Keratinocyte (primary cell): ENCODE measurements at regions not wholly inside any gene's neighbourhood (a gene's known extent, or its start where the extent isn't known, plus 50 kb on each side); places are given as distances from the start of the nearest gene placed in this dataset.

Experiments used
- DNase-seq: peaks from one replicate; pipeline ENCODE4 v3.0.0-alpha.2; 2011; ENCODE audit warnings: low read depth, missing footprints, low spot score
- FAIRE-seq: peaks from 2 replicates; lab custom pipeline; 2011; peaks lifted over from hg19 to GRCh38; lab: Jason Lieb, UNC
- H2AFZ ChIP-seq: 2 replicates; pipeline ENCODE4 v1.6.0; 2012; ENCODE audit warnings: low read length, control low read depth, inconsistent platforms; ENCODE audit not compliant: control insufficient read depth
- H3K27ac ChIP-seq: 2 replicates; pipeline ENCODE4 v1.5.1; 2011; ENCODE audit warnings: low read length; ENCODE audit not compliant: control insufficient read depth, insufficient read depth
- H3K27me3 ChIP-seq: 3 replicates; pipeline ENCODE4 v1.6.0; 2011; ENCODE audit warnings: low read length; ENCODE audit not compliant: control insufficient read depth, insufficient read depth; ENCODE audit errors: extremely low read depth
- H3K36me3 ChIP-seq, 2 experiments: 2 replicates in 1 of 2; 3 replicates in 1 of 2; pipeline ENCODE4 v1.5.1; 2011; ENCODE audit warnings: low read length in 2 of 2, mild to moderate bottlenecking in 1 of 2; ENCODE audit not compliant: control insufficient read depth in 2 of 2, insufficient read depth in 2 of 2; ENCODE audit errors: extremely low read depth in 1 of 2
- H3K4me1 ChIP-seq: 3 replicates; pipeline ENCODE4 v1.5.1; 2011; ENCODE audit warnings: low read length; ENCODE audit not compliant: control insufficient read depth, insufficient read depth; ENCODE audit errors: extremely low read depth
- H3K4me2 ChIP-seq: 3 replicates; pipeline ENCODE4 v1.6.0; 2011; ENCODE audit warnings: low read depth, low read length; ENCODE audit not compliant: control insufficient read depth, insufficient read depth; ENCODE audit errors: extremely low read depth
- H3K4me3 ChIP-seq, 3 experiments: fragments of 200-600 bp in 1 of 3; sonication (generic) in 1 of 3; 2 replicates in 2 of 3; 3 replicates in 1 of 3; pipeline ENCODE4 v1.5.1; 2011 to 2016; ENCODE audit warnings: low read length in 3 of 3, mild to moderate bottlenecking in 3 of 3, control low read depth in 2 of 3, inconsistent platforms in 1 of 3, low read depth in 1 of 3, mixed read lengths in 1 of 3, mixed run types in 1 of 3, moderate library complexity in 1 of 3; ENCODE audit not compliant: control insufficient read depth in 2 of 3, insufficient read depth in 2 of 3; ENCODE audit errors: extremely low read depth in 1 of 3
- H3K79me2 ChIP-seq: 2 replicates; pipeline ENCODE4 v1.6.0; 2012; ENCODE audit warnings: low read length; ENCODE audit not compliant: control insufficient read depth, insufficient read depth
- H3K9ac ChIP-seq: 3 replicates; pipeline ENCODE4 v1.6.0; 2011; ENCODE audit warnings: low read length; ENCODE audit not compliant: control insufficient read depth, insufficient read depth; ENCODE audit errors: extremely low read depth
- H3K9me1 ChIP-seq: 3 replicates; pipeline ENCODE4 v1.6.0; 2011; ENCODE audit warnings: low read length; ENCODE audit not compliant: control insufficient read depth, insufficient read depth; ENCODE audit errors: extremely low read depth
- H3K9me3 ChIP-seq: 2 replicates; pipeline ENCODE4 v1.5.1; 2012; ENCODE audit warnings: low read depth, low read length; ENCODE audit not compliant: control insufficient read depth
- H4K20me1 ChIP-seq: 3 replicates; pipeline ENCODE4 v1.6.0; 2011; ENCODE audit warnings: low read length; ENCODE audit not compliant: control insufficient read depth, insufficient read depth; ENCODE audit errors: extremely low read depth
- CTCF ChIP-seq, 3 experiments: IDR thresholded peaks in 1 of 3; conservative IDR thresholded peaks in 1 of 3; optimal IDR thresholded peaks in 1 of 3; 2 replicates in 2 of 3; 3 replicates in 1 of 3; pipeline versions ENCODE3 to v1.5.1; 2011; ENCODE audit warnings: low read length in 3 of 3, mild to moderate bottlenecking in 3 of 3, moderate library complexity in 2 of 3, control low read depth in 1 of 3, inconsistent platforms in 1 of 3; ENCODE audit not compliant: insufficient read depth in 2 of 3; ENCODE audit errors: extremely low read depth in 1 of 3
- EZH2 ChIP-seq: IDR thresholded peaks from one replicate; pipeline ENCODE4 v1.6.1; 2012; ENCODE audit warnings: inconsistent platforms, mild to moderate bottlenecking, low read length, moderate library complexity
- dilution Hi-C: fragments of 300-500 bp; cut with MboI; formaldehyde crosslinking; loops from one replicate; pipeline ENCODE4 v1.7.0; 2020; ENCODE audit warnings: low sequenced_read_pairs; ENCODE audit not compliant: extremely low pct_ligation_motif_present

GRCh38 chr1:25088946-25089345, 143.4 kb downstream of the SYF2 start:
- Histone ChIP-seq H2AFZ (no peak overlapping the region), H3K9me1 (no peaks in the 10 kb centered on the region), H3K4me3 (no peak overlapping the region), H3K36me3 (no peaks in the 10 kb centered on the region), H3K9ac (no peak overlapping the region), H3K4me2 (no peak overlapping the region), H4K20me1 (no peaks in the 10 kb centered on the region), H3K79me2 (no peaks in the 10 kb centered on the region), H3K27ac (no peak overlapping the region), H3K4me1 (peaks cover 4% of the 10 kb centered on the region), H3K27me3 (peaks cover 7% of the 10 kb centered on the region), H3K9me3 (no peaks in the 10 kb centered on the region)
- no peak for FAIRE-seq
- no peak for DNase-seq
- TF ChIP-seq EZH2 (no peak), CTCF (optimal IDR thresholded peaks at IDR 0.05 in 1 of 3, IDR thresholded peaks at IDR 0.05 in 1 of 3, conservative IDR thresholded peaks at IDR 0.05 in 1 of 3; ENCODE audit: extremely low read depth in 1 of 3, insufficient read depth in 2 of 3, low read length in 3 of 3) (no peak)
- dilution Hi-C loops, result no loop called here

- DNase-seq, result no peak
- Histone ChIP-seq H3K27me3 (peaks cover 7% of the 10 kb centered on the region), H3K9ac (no peak overlapping the region), H3K36me3 (no peaks in the 10 kb centered on the region), H3K4me2 (no peak overlapping the region), H3K9me3 (no peaks in the 10 kb centered on the region), H4K20me1 (no peaks in the 10 kb centered on the region), H3K27ac (no peak overlapping the region), H3K9me1 (no peaks in the 10 kb centered on the region), H2AFZ (no peak overlapping the region), H3K4me1 (peaks cover 4% of the 10 kb centered on the region), H3K4me3 (no peak overlapping the region), H3K79me2 (no peaks in the 10 kb centered on the region)
- TF ChIP-seq CTCF (optimal IDR thresholded peaks at IDR 0.05 in 1 of 3, IDR thresholded peaks at IDR 0.05 in 1 of 3, conservative IDR thresholded peaks at IDR 0.05 in 1 of 3; ENCODE audit: extremely low read depth in 1 of 3, insufficient read depth in 2 of 3, low read length in 3 of 3), result no peak
- no peak for TF ChIP-seq EZH2
- no peak for FAIRE-seq
- dilution Hi-C loops, result no loop called here
These were observed 144.1 kb downstream of the SYF2 start for GRCh38 chr1:25088180-25088701.
